ENCODE measurements at regions not wholly inside any gene's neighbourhood (a gene's known extent, or its start where the extent isn't known, plus 50 kb on each side); places are given as distances from the start of the nearest gene placed in this dataset.
"Not testable (repeated sequence)": the region's sequence is repeated elsewhere in the genome, so short reads cannot be mapped to it uniquely, and the experiment has no call there.

DNA sequence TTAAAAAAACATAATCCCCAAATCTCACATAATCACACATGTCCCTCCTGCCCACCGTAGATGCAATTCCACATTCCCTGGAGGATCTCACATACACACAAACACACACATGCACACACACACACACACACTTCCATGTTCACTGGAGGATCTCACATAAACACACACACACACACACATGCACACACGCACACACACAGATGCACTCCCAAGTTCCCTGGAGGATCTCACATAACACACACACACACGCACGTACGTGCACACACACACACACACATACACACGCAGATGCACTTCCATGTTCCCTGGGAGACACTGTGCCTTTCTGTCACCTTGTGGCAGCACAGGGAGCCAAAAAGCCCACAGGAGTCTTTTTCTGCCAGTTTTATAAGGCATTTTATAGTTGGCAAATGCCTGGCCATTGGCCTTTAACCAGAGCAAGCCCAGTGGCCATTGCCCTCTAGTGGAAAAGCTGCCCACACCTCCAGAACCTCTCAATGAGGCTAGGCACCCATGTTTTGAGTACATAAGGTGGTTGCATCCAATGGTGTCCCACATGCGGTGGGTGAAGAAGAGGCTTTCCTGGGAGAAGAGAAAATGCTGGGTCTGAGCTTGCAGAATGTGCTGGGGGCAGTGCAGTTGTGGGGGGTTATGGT lies 115.4 kb upstream of the ACBD5 start:
- Histone ChIP-seq H3K4me1 (ENCODE audit: control insufficient read depth, low read length) (peaks cover 15% of the 10 kb centered on the region), H3K79me2 (ENCODE audit: control insufficient read depth, low read length) (no peaks in the 10 kb centered on the region), H3K4me2 (ENCODE audit: low read length) (no peak overlapping the region), H3K4me3 (ENCODE audit: low read length) (no peak overlapping the region), H3K27ac (ENCODE audit: low read depth, low read length) (no peak overlapping the region), H3K36me3 (ENCODE audit: control insufficient read depth, low read length) (no peaks in the 10 kb centered on the region), H3K9me3 (ENCODE audit: control insufficient read depth, insufficient read depth, low read length) (no peaks in the 10 kb centered on the region), H3F3A (ENCODE audit: control insufficient read depth, insufficient read depth) (no peaks in the 10 kb centered on the region; the same call in 1 of the 2 replicates), H4K20me1 (ENCODE audit: control insufficient read depth, insufficient read depth, low read depth, low read length) (no peaks in the 10 kb centered on the region), H3K27me3 (ENCODE audit: control insufficient read depth, low read length) (no peaks in the 10 kb centered on the region), H3K9me2 (replicated peaks; ENCODE audit: control insufficient read depth, low read length) (no peaks in the 10 kb centered on the region)
- no peak for TF ChIP-seq EZH2phosphoT487 (IDR thresholded peaks at IDR 0.05; ENCODE audit: borderline replicate concordance, low read length)
- TF ChIP-seq, protein P1, sequence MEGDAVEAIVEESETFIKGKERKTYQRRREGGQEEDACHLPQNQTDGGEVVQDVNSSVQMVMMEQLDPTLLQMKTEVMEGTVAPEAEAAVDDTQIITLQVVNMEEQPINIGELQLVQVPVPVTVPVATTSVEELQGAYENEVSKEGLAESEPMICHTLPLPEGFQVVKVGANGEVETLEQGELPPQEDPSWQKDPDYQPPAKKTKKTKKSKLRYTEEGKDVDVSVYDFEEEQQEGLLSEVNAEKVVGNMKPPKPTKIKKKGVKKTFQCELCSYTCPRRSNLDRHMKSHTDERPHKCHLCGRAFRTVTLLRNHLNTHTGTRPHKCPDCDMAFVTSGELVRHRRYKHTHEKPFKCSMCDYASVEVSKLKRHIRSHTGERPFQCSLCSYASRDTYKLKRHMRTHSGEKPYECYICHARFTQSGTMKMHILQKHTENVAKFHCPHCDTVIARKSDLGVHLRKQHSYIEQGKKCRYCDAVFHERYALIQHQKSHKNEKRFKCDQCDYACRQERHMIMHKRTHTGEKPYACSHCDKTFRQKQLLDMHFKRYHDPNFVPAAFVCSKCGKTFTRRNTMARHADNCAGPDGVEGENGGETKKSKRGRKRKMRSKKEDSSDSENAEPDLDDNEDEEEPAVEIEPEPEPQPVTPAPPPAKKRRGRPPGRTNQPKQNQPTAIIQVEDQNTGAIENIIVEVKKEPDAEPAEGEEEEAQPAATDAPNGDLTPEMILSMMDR (IDR thresholded peaks at IDR 0.05; ENCODE audit: low read depth, low read length, poor library complexity, severe bottlenecking): no peak

DNA sequence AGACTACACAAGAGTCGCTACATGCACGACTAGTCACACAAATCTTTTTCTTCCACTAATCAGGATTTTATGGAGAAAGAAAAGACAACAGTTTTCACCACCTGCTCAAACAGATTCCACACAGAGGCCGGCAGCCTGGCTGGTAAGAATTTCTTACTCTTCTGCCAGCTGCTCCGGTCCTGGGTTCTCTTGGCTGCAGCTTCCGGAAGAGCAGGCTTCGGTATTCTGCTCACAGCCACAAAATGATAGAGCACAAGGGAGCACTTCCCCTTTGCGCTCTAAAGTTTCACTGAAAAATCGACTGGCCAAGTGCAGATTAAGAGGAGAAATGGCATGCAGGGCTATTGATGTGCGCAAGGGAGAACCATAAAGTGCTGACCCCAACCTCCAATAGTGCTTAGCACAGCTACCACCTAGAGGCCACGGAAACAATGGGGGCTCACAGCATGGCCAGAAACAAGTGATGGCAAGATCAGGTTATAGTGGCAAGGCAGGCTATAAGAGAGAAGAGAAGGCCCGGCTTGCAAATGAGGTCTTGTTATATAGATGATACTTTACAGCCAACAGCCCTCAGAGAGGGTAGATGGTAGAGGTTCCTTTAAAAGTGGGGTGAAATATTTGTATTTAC lies 114.2 kb upstream of the ACBD5 start:
- H3K27me3 ChIP-seq (ENCODE audit: control insufficient read depth, low read length); H4K20me1 ChIP-seq (ENCODE audit: control insufficient read depth, insufficient read depth, low read depth, low read length); H3F3A ChIP-seq (ENCODE audit: control insufficient read depth, insufficient read depth); H3K36me3 ChIP-seq (ENCODE audit: control insufficient read depth, low read length); H3K9me3 ChIP-seq (ENCODE audit: control insufficient read depth, insufficient read depth, low read length); H3K9me2 ChIP-seq (replicated peaks; ENCODE audit: control insufficient read depth, low read length); H3K79me2 ChIP-seq (ENCODE audit: control insufficient read depth, low read length): not testable (repeated sequence)
- peaks cover 15% of the 10 kb centered on the region for H3K4me1 ChIP-seq (ENCODE audit: control insufficient read depth, low read length)
- H3K27ac ChIP-seq (ENCODE audit: low read depth, low read length): peak overlapping the region; percentile 20
- peak overlapping the region; percentile 58 for H3K4me2 ChIP-seq (ENCODE audit: low read length)
- H3K4me3 ChIP-seq (ENCODE audit: low read length): peak overlapping the region; percentile 61

DNA sequence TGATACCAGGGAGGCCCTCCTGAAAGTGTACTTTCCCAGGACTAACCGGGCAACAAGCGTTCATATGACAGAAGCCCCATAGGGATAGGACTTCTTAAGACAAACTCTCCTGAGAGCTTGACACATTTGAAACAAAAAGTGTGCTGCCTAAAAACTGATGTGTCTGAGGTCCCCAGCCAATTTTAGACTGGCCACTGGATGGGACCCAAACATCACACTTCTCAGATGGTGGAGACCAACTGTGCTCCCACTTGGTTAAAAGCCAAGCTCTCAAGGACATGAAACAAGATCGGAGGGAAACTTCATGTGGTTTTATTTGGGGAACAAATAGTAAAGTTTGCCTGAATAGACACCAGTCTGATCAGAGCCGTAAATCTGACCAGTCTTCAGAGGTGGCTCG lies 113.5 kb upstream of the ACBD5 start:
- peaks cover 16% of the 10 kb centered on the region for H3K4me1 ChIP-seq (ENCODE audit: control insufficient read depth, low read length)
- not testable (repeated sequence) for H3K36me3 ChIP-seq (ENCODE audit: control insufficient read depth, low read length); H3K27ac ChIP-seq (ENCODE audit: low read depth, low read length); H3K79me2 ChIP-seq (ENCODE audit: control insufficient read depth, low read length); H4K20me1 ChIP-seq (ENCODE audit: control insufficient read depth, insufficient read depth, low read depth, low read length); H3K27me3 ChIP-seq (ENCODE audit: control insufficient read depth, low read length); H3K9me3 ChIP-seq (ENCODE audit: control insufficient read depth, insufficient read depth, low read length); H3K9me2 ChIP-seq (replicated peaks; ENCODE audit: control insufficient read depth, low read length); H3F3A ChIP-seq (ENCODE audit: control insufficient read depth, insufficient read depth)
- H3K4me2 ChIP-seq (ENCODE audit: low read length): peak overlapping the region; percentile 58
- peak overlapping the region; percentile 61 for H3K4me3 ChIP-seq (ENCODE audit: low read length)

- Histone ChIP-seq H3K9me2 (replicated peaks; ENCODE audit: control insufficient read depth, low read length) (no peaks in the 10 kb centered on the region), H3K4me1 (ENCODE audit: control insufficient read depth, low read length) (peaks cover 51% of the 10 kb centered on the region), H3K27me3 (ENCODE audit: control insufficient read depth, low read length) (no peaks in the 10 kb centered on the region), H3K4me2 (ENCODE audit: low read length) (no peak overlapping the region), H4K20me1 (ENCODE audit: control insufficient read depth, insufficient read depth, low read depth, low read length) (no peaks in the 10 kb centered on the region), H3K79me2 (ENCODE audit: control insufficient read depth, low read length) (no peaks in the 10 kb centered on the region), H3K9me3 (ENCODE audit: control insufficient read depth, insufficient read depth, low read length) (no peaks in the 10 kb centered on the region), H3K27ac (ENCODE audit: low read depth, low read length) (no peak overlapping the region), H3K4me3 (ENCODE audit: low read length) (no peak overlapping the region), H3F3A (ENCODE audit: control insufficient read depth, insufficient read depth) (no peaks in the 10 kb centered on the region; the same call in none of the 2 replicates), H3K36me3 (ENCODE audit: control insufficient read depth, low read length) (no peaks in the 10 kb centered on the region)
- TF ChIP-seq, protein P1 (IDR thresholded peaks at IDR 0.05; ENCODE audit: low read depth, low read length, poor library complexity, severe bottlenecking): no peak
- no peak for TF ChIP-seq EZH2phosphoT487 (IDR thresholded peaks at IDR 0.05; ENCODE audit: borderline replicate concordance, low read length)
Observed at GRCh38 chr10:27349987-27350386, 109.4 kb upstream of the ACBD5 start.

DNA sequence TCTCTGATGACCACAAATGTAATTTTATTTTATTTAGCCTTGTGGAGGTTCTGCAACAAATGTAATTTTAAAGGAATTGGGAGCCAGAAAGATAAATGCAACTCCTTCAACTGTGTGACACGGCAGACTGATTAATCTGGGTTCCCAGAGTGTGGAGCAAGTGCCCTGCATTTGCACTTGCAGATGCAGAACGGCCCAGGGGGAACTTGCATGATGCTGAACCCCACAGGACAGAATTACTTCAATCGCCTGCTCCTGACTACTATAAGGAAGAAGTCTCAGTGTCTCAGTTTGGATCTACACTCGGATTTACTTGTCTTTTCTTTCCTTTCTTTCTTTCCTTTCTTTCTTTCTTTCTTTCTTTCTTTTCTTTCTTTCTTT lies 107.2 kb upstream of the ACBD5 start:
- H3K4me2 ChIP-seq (ENCODE audit: low read length); H3K9me2 ChIP-seq (replicated peaks; ENCODE audit: control insufficient read depth, low read length); H3K27me3 ChIP-seq (ENCODE audit: control insufficient read depth, low read length); H3K4me3 ChIP-seq (ENCODE audit: low read length); H4K20me1 ChIP-seq (ENCODE audit: control insufficient read depth, insufficient read depth, low read depth, low read length); H3K27ac ChIP-seq (ENCODE audit: low read depth, low read length); H3K9me3 ChIP-seq (ENCODE audit: control insufficient read depth, insufficient read depth, low read length); H3K36me3 ChIP-seq (ENCODE audit: control insufficient read depth, low read length); H3F3A ChIP-seq (ENCODE audit: control insufficient read depth, insufficient read depth); H3K79me2 ChIP-seq (ENCODE audit: control insufficient read depth, low read length): not testable (repeated sequence)
- H3K4me1 ChIP-seq (ENCODE audit: control insufficient read depth, low read length): peaks cover 56% of the 10 kb centered on the region

Data from DOHH2 (cell line).